ENCODE measurements at regions not wholly inside any gene's neighbourhood (a gene's known extent, or its start where the extent isn't known, plus 50 kb on each side); places are given as distances from the start of the nearest gene placed in this dataset.

DNA sequence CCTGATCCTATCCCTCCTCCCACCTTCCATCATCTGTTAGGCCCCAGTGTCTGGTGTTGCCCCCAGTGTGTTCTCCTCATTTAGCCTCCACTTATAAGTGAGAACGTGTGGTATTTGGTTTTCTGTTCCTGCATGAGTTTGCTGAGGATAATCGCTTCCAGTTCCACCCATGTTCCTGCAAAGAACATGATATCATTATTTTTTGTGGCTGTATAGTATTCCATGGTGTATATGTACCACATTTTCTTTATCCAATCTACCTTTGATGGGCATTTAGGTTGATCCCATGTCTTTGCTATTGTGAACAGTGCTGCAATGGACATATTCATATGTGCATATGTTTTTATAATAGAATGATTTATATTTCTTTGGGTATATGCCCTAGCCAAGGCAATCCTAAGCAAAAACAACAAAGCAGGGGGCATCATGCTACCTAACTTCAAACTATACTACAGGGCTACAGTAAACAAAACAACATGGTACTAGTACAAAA lies 142.9 kb downstream of the TNFSF18 start:
- TF ChIP-seq, protein P1, sequence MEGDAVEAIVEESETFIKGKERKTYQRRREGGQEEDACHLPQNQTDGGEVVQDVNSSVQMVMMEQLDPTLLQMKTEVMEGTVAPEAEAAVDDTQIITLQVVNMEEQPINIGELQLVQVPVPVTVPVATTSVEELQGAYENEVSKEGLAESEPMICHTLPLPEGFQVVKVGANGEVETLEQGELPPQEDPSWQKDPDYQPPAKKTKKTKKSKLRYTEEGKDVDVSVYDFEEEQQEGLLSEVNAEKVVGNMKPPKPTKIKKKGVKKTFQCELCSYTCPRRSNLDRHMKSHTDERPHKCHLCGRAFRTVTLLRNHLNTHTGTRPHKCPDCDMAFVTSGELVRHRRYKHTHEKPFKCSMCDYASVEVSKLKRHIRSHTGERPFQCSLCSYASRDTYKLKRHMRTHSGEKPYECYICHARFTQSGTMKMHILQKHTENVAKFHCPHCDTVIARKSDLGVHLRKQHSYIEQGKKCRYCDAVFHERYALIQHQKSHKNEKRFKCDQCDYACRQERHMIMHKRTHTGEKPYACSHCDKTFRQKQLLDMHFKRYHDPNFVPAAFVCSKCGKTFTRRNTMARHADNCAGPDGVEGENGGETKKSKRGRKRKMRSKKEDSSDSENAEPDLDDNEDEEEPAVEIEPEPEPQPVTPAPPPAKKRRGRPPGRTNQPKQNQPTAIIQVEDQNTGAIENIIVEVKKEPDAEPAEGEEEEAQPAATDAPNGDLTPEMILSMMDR (IDR thresholded peaks at IDR 0.05; ENCODE audit: insufficient read depth, low read length, poor library complexity, severe bottlenecking), result no peak
- no peak for TF ChIP-seq EZH2phosphoT487 (conservative IDR thresholded peaks at IDR 0.05; ENCODE audit: low read length)

Measured in SU-DHL-6 (cell line).